DOHH2 (cell line): ENCODE measurements at regions not wholly inside any gene's neighbourhood (a gene's known extent, or its start where the extent isn't known, plus 50 kb on each side); places are given as distances from the start of the nearest gene placed in this dataset.

Source experiments
- EZH2phosphoT487 ChIP-seq: fragments of 200-600 bp; sonication (generic); IDR thresholded peaks from 2 replicates; pipeline ENCODE4 v1.6.1; 2017; ENCODE audit warnings: borderline replicate concordance, mild to moderate bottlenecking, antibody characterized with exemption, low read length, moderate library complexity, mixed read lengths
- TF ChIP-seq, protein P1 (sequence below): fragments of 200-600 bp; sonication (generic); IDR thresholded peaks from one replicate; pipeline ENCODE4 v1.5.1; 2014; ENCODE audit warnings: antibody characterized with exemption, mild to moderate bottlenecking, low read depth, low read length; ENCODE audit not compliant: poor library complexity, severe bottlenecking

DNA sequence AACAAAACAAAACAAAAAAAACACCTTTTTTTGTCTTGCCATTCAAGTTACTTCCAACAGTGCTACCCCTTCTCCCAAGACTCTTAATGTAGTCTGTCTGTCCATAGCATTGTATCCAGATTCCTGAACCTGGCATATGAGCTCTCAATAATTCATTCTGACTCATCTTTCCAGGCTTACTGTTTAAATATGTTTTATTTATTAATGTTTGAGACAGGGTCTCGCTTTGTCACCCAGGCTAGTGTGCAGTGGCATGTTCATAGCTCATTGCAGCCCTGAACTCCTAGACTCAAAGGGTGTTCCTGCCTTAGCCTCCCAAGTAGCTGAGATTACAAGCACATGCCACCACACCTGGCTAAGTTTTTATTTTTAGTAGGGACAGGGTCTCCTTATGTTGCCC lies 208.0 kb upstream of the DMRT1 start:
- TF ChIP-seq, protein P1, sequence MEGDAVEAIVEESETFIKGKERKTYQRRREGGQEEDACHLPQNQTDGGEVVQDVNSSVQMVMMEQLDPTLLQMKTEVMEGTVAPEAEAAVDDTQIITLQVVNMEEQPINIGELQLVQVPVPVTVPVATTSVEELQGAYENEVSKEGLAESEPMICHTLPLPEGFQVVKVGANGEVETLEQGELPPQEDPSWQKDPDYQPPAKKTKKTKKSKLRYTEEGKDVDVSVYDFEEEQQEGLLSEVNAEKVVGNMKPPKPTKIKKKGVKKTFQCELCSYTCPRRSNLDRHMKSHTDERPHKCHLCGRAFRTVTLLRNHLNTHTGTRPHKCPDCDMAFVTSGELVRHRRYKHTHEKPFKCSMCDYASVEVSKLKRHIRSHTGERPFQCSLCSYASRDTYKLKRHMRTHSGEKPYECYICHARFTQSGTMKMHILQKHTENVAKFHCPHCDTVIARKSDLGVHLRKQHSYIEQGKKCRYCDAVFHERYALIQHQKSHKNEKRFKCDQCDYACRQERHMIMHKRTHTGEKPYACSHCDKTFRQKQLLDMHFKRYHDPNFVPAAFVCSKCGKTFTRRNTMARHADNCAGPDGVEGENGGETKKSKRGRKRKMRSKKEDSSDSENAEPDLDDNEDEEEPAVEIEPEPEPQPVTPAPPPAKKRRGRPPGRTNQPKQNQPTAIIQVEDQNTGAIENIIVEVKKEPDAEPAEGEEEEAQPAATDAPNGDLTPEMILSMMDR: no peak
- TF ChIP-seq EZH2phosphoT487: no peak
